ENCODE measurements at regions not wholly inside any gene's neighbourhood (a gene's known extent, or its start where the extent isn't known, plus 50 kb on each side); places are given as distances from the start of the nearest gene placed in this dataset.

DNA sequence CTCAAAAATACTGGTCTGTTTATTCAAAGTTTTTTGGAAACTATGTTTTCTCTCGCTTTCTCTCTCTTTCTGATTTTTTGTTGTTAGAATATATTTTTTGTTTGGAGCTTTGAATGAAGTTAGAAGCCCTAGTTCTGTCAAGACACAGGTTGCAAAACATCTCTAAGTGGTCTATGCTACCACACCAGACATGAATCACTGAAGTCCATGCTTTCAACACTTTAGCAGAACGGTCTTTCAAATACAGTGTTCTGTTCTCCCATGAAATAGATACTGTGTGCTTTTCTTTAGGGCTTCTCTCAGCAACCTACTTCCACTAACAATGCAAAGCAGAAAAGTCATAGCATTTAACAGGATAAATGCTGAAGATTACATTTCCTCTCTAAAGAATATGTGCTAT is 392.5 kb downstream of the TMEM167A start:
- Histone ChIP-seq H3K4me1 (ENCODE audit: control insufficient read depth, insufficient read depth, low read length) (no peaks in the 10 kb centered on the region), H3K4me3 (ENCODE audit: low read depth, low read length) (no peak overlapping the region), H3K27me3 (ENCODE audit: control insufficient read depth, insufficient read depth, low read length) (no peaks in the 10 kb centered on the region), H3K36me3 (ENCODE audit: control insufficient read depth, insufficient read depth, low read length) (no peaks in the 10 kb centered on the region), H3K9me3 (ENCODE audit: control insufficient read depth, insufficient read depth, low read length) (no peaks in the 10 kb centered on the region), H3K27ac (ENCODE audit: low read depth, low read length) (no peak overlapping the region)
- 67% methylated on average over 1 of the region's 2 CpGs for WGBS (ENCODE audit: insufficient coverage)
- DNase-seq (ENCODE audit: low read depth in 4 of 6, low spot score in 6 of 6): no peak

DNA sequence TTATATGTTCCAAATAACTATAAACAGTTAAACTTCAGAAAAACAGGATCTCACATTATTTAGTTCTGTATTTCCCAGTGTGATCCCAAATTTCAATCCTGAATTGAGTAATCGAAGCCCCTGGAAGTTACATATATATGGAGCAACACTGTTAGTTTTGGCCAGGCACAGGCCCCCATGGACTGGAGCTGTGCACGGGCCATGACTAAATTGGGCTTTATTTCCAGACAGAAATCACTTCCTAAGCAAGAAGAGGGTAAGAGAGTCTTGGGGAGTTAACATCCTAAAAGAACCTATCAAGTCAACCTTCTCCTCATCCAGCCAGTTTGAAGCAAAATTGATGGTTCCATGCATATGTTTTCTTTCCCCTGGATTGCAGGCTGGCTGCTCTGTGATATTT is 393.0 kb downstream of the TMEM167A start:
- Histone ChIP-seq H3K9me3 (ENCODE audit: control insufficient read depth, insufficient read depth, low read length) (no peaks in the 10 kb centered on the region), H3K27ac (ENCODE audit: low read depth, low read length) (no peak overlapping the region), H3K27me3 (ENCODE audit: control insufficient read depth, insufficient read depth, low read length) (no peaks in the 10 kb centered on the region), H3K36me3 (ENCODE audit: control insufficient read depth, insufficient read depth, low read length) (no peaks in the 10 kb centered on the region), H3K4me3 (ENCODE audit: low read depth, low read length) (no peak overlapping the region), H3K4me1 (ENCODE audit: control insufficient read depth, insufficient read depth, low read length) (no peaks in the 10 kb centered on the region)
- no peak for DNase-seq (ENCODE audit: low read depth in 4 of 6, low spot score in 6 of 6)
- WGBS (ENCODE audit: insufficient coverage): no CpG with 5 or more reads among the region's 2 CpGs

DNA sequence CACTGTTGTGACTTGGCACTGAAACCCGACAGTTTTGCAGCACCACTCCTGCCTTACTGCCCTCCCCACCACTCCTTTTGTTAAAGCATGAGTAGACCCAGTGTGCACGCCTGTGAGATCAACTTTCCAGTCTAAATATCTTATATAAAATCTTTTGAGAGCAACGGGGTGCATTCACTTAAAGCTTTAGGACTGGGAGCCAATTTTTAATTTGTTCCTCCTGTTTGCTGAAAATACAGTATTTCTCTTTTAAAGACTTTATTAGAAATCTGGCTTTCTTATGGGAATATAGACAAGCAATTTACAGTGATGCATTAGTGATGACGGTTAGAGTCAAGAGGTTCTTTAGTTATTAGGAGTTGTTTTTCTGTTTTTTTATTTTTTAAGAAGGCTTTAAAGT is 397.5 kb downstream of the TMEM167A start:
- DNase-seq (ENCODE audit: low read depth in 4 of 6, low spot score in 6 of 6): no peak
- Histone ChIP-seq H3K9me3 (ENCODE audit: control insufficient read depth, insufficient read depth, low read length) (no peaks in the 10 kb centered on the region), H3K4me3 (ENCODE audit: low read depth, low read length) (no peak overlapping the region), H3K36me3 (ENCODE audit: control insufficient read depth, insufficient read depth, low read length) (no peaks in the 10 kb centered on the region), H3K4me1 (ENCODE audit: control insufficient read depth, insufficient read depth, low read length) (no peaks in the 10 kb centered on the region), H3K27me3 (ENCODE audit: control insufficient read depth, insufficient read depth, low read length) (no peaks in the 10 kb centered on the region), H3K27ac (ENCODE audit: low read depth, low read length) (no peak overlapping the region)
- no CpG with 5 or more reads among the region's 4 CpGs for WGBS (ENCODE audit: insufficient coverage)

GRCh38 chr5:82676661-82677060 is 398.5 kb upstream of the RPS23 start:
- DNase-seq (ENCODE audit: low read depth in 4 of 6, low spot score in 6 of 6): no peak
- Histone ChIP-seq H3K27ac (ENCODE audit: low read depth, low read length) (no peak overlapping the region), H3K9me3 (ENCODE audit: control insufficient read depth, insufficient read depth, low read length) (no peaks in the 10 kb centered on the region), H3K27me3 (ENCODE audit: control insufficient read depth, insufficient read depth, low read length) (no peaks in the 10 kb centered on the region), H3K4me3 (ENCODE audit: low read depth, low read length) (no peak overlapping the region), H3K36me3 (ENCODE audit: control insufficient read depth, insufficient read depth, low read length) (no peaks in the 10 kb centered on the region), H3K4me1 (ENCODE audit: control insufficient read depth, insufficient read depth, low read length) (no peaks in the 10 kb centered on the region)
- no CpG with 5 or more reads among the region's 4 CpGs for WGBS (ENCODE audit: insufficient coverage)

GRCh38 chr5:82674671-82675070 is 396.5 kb upstream of the RPS23 start:
- Histone ChIP-seq H3K27me3 (ENCODE audit: control insufficient read depth, insufficient read depth, low read length) (no peaks in the 10 kb centered on the region), H3K4me1 (ENCODE audit: control insufficient read depth, insufficient read depth, low read length) (no peaks in the 10 kb centered on the region), H3K27ac (ENCODE audit: low read depth, low read length) (no peak overlapping the region), H3K36me3 (ENCODE audit: control insufficient read depth, insufficient read depth, low read length) (no peaks in the 10 kb centered on the region), H3K4me3 (ENCODE audit: low read depth, low read length) (no peak overlapping the region), H3K9me3 (ENCODE audit: control insufficient read depth, insufficient read depth, low read length) (no peaks in the 10 kb centered on the region)
- no CpG with 5 or more reads among the region's 1 CpG for WGBS (ENCODE audit: insufficient coverage)
- DNase-seq (ENCODE audit: low read depth in 4 of 6, low spot score in 6 of 6): no peak

- 45% methylated on average over 5 of the region's 6 CpGs for WGBS (ENCODE audit: insufficient coverage)
- Histone ChIP-seq H3K27me3 (ENCODE audit: control insufficient read depth, insufficient read depth, low read length) (no peaks in the 10 kb centered on the region), H3K27ac (ENCODE audit: low read depth, low read length) (no peak overlapping the region)
Measured at GRCh38 chr5:82673057-82673809, 395.1 kb upstream of the RPS23 start.

DNA sequence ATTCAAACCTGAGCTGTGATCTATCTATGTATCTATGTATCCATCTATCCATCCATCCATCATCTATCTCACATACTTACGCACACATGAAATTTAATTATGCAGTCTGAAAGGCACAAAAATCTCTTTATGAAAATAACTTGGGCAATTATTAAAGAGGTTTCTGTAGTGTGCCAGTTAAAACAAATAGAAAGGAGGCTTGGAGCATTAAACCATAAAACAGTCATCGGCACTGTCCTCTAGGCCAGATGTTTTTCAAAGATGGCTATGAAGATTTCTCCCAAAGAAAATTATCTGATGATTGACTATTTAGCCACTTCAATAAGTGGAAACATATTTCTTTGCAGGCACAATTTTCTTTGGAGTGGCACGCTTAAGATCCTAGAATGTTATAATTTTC is 392.5 kb upstream of the RPS23 start:
- H3K36me3 ChIP-seq (ENCODE audit: control insufficient read depth, insufficient read depth, low read length): no peaks in the 10 kb centered on the region
- no CpG with 5 or more reads among the region's 3 CpGs for WGBS (ENCODE audit: insufficient coverage)
- H3K4me3 ChIP-seq (ENCODE audit: low read depth, low read length): no peak overlapping the region
- no peaks in the 10 kb centered on the region for H3K27me3 ChIP-seq (ENCODE audit: control insufficient read depth, insufficient read depth, low read length)
- no peaks in the 10 kb centered on the region for H3K4me1 ChIP-seq (ENCODE audit: control insufficient read depth, insufficient read depth, low read length)
- H3K27ac ChIP-seq (ENCODE audit: low read depth, low read length): no peak overlapping the region
- DNase-seq (ENCODE audit: low read depth in 4 of 6, low spot score in 6 of 6): no peak
- H3K9me3 ChIP-seq (ENCODE audit: control insufficient read depth, insufficient read depth, low read length): no peaks in the 10 kb centered on the region

More at GRCh38 chr5:82673057-82673809, 395.1 kb upstream of the RPS23 start:
- H3K36me3 ChIP-seq (ENCODE audit: control insufficient read depth, insufficient read depth, low read length): no peaks in the 10 kb centered on the region
- H3K9me3 ChIP-seq (ENCODE audit: control insufficient read depth, insufficient read depth, low read length): no peaks in the 10 kb centered on the region
- no peak overlapping the region for H3K4me3 ChIP-seq (ENCODE audit: low read depth, low read length)
- peak in 1 of 6 donors; percentile 5 for DNase-seq (ENCODE audit: low read depth in 4 of 6, low spot score in 6 of 6)
- H3K4me1 ChIP-seq (ENCODE audit: control insufficient read depth, insufficient read depth, low read length): no peaks in the 10 kb centered on the region

DNA sequence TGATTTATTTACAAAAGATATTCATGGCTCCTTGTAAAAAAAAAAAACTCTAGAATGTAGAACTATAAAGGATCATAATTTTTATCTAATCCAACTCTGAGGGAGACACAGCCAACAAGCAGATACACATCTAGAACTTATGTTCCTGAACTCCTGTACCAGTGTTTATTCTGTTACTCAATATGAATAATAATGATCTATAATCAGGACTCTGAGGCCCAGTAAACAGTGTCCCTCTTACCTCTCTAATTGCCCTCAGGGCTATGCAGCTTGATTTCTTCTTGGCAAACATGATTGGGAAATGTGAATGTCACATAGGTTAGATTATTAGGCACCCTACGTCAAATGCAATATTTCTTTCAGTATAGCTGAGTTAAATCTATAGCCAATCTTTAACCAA is 391.6 kb upstream of the RPS23 start:
- H3K36me3 ChIP-seq (ENCODE audit: control insufficient read depth, insufficient read depth, low read length): no peaks in the 10 kb centered on the region
- WGBS (ENCODE audit: insufficient coverage): no CpG with 5 or more reads among the region's 1 CpG

DNA sequence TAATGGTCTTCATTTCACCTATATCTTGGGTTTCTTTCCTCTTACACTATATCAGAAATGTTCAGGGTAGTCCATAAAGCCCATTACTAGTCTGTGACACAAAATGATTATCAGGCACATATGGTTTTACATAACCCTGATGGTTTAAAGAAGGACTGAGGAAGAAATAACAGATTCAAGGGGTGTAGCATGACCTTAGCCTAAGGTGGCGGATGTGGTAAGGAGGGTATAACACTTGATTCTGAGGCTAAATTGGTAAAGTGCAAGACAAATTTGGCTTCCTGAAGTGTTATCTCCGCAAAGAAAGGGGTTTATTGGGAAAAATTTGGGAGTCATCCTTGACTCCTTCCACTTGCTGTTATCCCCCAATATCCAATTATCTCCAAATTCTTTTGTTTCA is 388.2 kb upstream of the RPS23 start:
- DNase-seq (ENCODE audit: low read depth in 4 of 6, low spot score in 6 of 6): no peak
- 93% methylated on average over 2 of the region's 2 CpGs for WGBS (ENCODE audit: insufficient coverage)
- H3K4me1 ChIP-seq (ENCODE audit: control insufficient read depth, insufficient read depth, low read length): no peaks in the 10 kb centered on the region
- no peak overlapping the region for H3K27ac ChIP-seq (ENCODE audit: low read depth, low read length)
- no peaks in the 10 kb centered on the region for H3K36me3 ChIP-seq (ENCODE audit: control insufficient read depth, insufficient read depth, low read length)
- no peak overlapping the region for H3K4me3 ChIP-seq (ENCODE audit: low read depth, low read length)
- H3K9me3 ChIP-seq (ENCODE audit: control insufficient read depth, insufficient read depth, low read length): no peaks in the 10 kb centered on the region
- no peaks in the 10 kb centered on the region for H3K27me3 ChIP-seq (ENCODE audit: control insufficient read depth, insufficient read depth, low read length)

More for the DNA sequence above, 391.6 kb upstream of the RPS23 start:
- no peaks in the 10 kb centered on the region for H3K4me1 ChIP-seq (ENCODE audit: control insufficient read depth, insufficient read depth, low read length)
- no peak for DNase-seq (ENCODE audit: low read depth in 4 of 6, low spot score in 6 of 6)
- H3K9me3 ChIP-seq (ENCODE audit: control insufficient read depth, insufficient read depth, low read length): no peaks in the 10 kb centered on the region
- H3K27me3 ChIP-seq (ENCODE audit: control insufficient read depth, insufficient read depth, low read length): no peaks in the 10 kb centered on the region
- H3K27ac ChIP-seq (ENCODE audit: low read depth, low read length): no peak overlapping the region
- no peak overlapping the region for H3K4me3 ChIP-seq (ENCODE audit: low read depth, low read length)

DNA sequence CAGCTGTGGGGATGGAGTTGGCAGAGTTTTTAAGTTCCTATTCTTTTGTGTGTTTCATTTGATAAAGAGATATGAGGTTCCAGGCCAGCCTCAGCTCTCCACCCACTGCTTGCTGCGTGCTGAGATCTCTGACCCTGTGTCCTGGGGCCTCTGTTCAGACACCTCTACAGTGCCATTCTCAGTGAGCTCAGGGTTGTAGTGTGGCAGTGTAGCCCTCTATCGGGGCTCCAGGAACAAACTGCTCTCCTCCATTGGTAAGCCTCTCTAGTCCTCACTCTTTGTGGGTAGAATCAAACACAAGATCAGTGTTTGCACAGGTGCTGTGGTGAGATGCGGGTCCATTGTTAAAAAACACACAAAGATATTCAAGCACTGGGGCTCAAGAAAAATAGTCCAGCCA is 386.6 kb upstream of the RPS23 start:
- Histone ChIP-seq H3K4me1 (ENCODE audit: control insufficient read depth, insufficient read depth, low read length) (no peaks in the 10 kb centered on the region), H3K27ac (ENCODE audit: low read depth, low read length) (no peak overlapping the region), H3K4me3 (ENCODE audit: low read depth, low read length) (no peak overlapping the region), H3K36me3 (ENCODE audit: control insufficient read depth, insufficient read depth, low read length) (no peaks in the 10 kb centered on the region), H3K27me3 (ENCODE audit: control insufficient read depth, insufficient read depth, low read length) (no peaks in the 10 kb centered on the region), H3K9me3 (ENCODE audit: control insufficient read depth, insufficient read depth, low read length) (no peaks in the 10 kb centered on the region)
- WGBS (ENCODE audit: insufficient coverage): no CpG with 5 or more reads among the region's 3 CpGs
- no peak for DNase-seq (ENCODE audit: low read depth in 4 of 6, low spot score in 6 of 6)
